ENCODE measurements at regions not wholly inside any gene's neighbourhood (a gene's known extent, or its start where the extent isn't known, plus 50 kb on each side); places are given as distances from the start of the nearest gene placed in this dataset.

- no peak for TF ChIP-seq CTCF (IDR thresholded peaks at IDR 0.05; ENCODE audit: extremely low read depth, missing control alignments)
- DNase-seq (ENCODE audit: low spot score), result no peak
Observed at GRCh38 chr2:4539121-4539520, 835.7 kb downstream of the DCDC2C start.

- DNase-seq (ENCODE audit: low spot score), result no peak
- no peak for TF ChIP-seq CTCF (IDR thresholded peaks at IDR 0.05; ENCODE audit: extremely low read depth, missing control alignments)
Observed at GRCh38 chr2:4549666-4550210, 846.4 kb downstream of the DCDC2C start.

- DNase-seq (ENCODE audit: low spot score), result no peak
- TF ChIP-seq CTCF (IDR thresholded peaks at IDR 0.05; ENCODE audit: extremely low read depth, missing control alignments), result no peak
Observed at GRCh38 chr2:4551691-4552474, 848.5 kb downstream of the DCDC2C start.

GRCh38 chr2:4553241-4553640 lies 849.9 kb downstream of the DCDC2C start:
- TF ChIP-seq CTCF (IDR thresholded peaks at IDR 0.05; ENCODE audit: extremely low read depth, missing control alignments), result no peak
- no peak for DNase-seq (ENCODE audit: low spot score)

GRCh38 chr2:4556135-4556896 lies 852.9 kb downstream of the DCDC2C start:
- TF ChIP-seq CTCF (IDR thresholded peaks at IDR 0.05; ENCODE audit: extremely low read depth, missing control alignments), result no peak
- DNase-seq (ENCODE audit: low spot score), result no peak

GRCh38 chr2:4561196-4561595 lies 857.8 kb downstream of the DCDC2C start:
- TF ChIP-seq CTCF (IDR thresholded peaks at IDR 0.05; ENCODE audit: extremely low read depth, missing control alignments), result no peak
- DNase-seq (ENCODE audit: low spot score), result no peak

GRCh38 chr2:4576075-4576474 lies 872.7 kb downstream of the DCDC2C start:
- no peak for TF ChIP-seq CTCF (IDR thresholded peaks at IDR 0.05; ENCODE audit: extremely low read depth, missing control alignments)
- DNase-seq (ENCODE audit: low spot score), result no peak

All from GM20000 (cell line).